ENCODE measurements at regions not wholly inside any gene's neighbourhood (a gene's known extent, or its start where the extent isn't known, plus 50 kb on each side); places are given as distances from the start of the nearest gene placed in this dataset.

DNA sequence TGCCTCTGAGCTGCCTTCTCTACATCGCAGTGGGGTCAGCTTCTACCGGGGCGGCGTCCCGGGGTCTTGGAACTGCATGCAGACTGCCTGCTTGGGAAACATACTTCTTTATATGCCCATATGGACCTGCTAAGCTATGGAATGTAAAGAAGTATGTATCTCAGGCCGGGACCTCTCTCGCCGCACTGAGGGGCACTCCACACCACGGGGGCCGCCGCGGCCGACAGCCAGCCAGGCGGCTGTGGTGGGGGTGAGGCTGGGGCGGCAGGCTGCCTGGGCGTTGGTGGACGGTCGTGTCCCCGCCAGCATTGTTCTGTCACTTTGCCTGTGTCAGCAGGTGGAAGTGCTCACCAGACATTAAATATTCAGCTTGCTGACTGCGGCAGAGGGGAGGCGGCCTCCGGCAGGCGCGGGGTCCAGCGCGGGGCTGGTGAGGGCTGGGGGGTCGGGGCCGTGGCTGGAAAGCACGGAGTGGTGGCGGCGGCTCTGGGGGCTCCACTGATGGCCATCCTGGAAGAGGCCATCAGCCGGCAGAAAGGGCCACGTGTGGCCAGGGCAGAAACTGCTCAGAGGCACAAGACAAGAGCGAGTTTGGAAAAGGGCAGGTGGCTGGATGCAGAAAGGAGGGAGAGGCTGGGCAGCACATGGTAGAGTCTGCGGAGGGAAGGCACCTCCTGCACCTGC is 78.6 kb upstream of the GATA5 start:
- Histone ChIP-seq H3K36me3 (no peaks in the 10 kb centered on the region), H3K27ac (peak overlapping the region in 1 of 4 donors; percentile 22), H3K4me3 (peak overlapping the region in 1 of 4 donors; percentile 12), H3K27me3 (peaks cover 9 to 100% (median 21%) of the 10 kb centered on the region in 4 donors), H3K9me3 (no peaks in the 10 kb centered on the region), H3K4me1 (peaks cover 9 to 39% (median 16%) of the 10 kb centered on the region in 3 donors)
- no peak for TF ChIP-seq POLR2A (IDR thresholded peaks at IDR 0.05)
- TF ChIP-seq, protein P1, sequence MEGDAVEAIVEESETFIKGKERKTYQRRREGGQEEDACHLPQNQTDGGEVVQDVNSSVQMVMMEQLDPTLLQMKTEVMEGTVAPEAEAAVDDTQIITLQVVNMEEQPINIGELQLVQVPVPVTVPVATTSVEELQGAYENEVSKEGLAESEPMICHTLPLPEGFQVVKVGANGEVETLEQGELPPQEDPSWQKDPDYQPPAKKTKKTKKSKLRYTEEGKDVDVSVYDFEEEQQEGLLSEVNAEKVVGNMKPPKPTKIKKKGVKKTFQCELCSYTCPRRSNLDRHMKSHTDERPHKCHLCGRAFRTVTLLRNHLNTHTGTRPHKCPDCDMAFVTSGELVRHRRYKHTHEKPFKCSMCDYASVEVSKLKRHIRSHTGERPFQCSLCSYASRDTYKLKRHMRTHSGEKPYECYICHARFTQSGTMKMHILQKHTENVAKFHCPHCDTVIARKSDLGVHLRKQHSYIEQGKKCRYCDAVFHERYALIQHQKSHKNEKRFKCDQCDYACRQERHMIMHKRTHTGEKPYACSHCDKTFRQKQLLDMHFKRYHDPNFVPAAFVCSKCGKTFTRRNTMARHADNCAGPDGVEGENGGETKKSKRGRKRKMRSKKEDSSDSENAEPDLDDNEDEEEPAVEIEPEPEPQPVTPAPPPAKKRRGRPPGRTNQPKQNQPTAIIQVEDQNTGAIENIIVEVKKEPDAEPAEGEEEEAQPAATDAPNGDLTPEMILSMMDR (IDR thresholded peaks at IDR 0.05) = no peak
- intact Hi-C loops (cut with DNase I) = no loop called here
- no peak for DNase-seq
- WGBS, 2 donors = 33 to 52% methylated on average over 7 to 10 of the region's 35 CpGs

DNA sequence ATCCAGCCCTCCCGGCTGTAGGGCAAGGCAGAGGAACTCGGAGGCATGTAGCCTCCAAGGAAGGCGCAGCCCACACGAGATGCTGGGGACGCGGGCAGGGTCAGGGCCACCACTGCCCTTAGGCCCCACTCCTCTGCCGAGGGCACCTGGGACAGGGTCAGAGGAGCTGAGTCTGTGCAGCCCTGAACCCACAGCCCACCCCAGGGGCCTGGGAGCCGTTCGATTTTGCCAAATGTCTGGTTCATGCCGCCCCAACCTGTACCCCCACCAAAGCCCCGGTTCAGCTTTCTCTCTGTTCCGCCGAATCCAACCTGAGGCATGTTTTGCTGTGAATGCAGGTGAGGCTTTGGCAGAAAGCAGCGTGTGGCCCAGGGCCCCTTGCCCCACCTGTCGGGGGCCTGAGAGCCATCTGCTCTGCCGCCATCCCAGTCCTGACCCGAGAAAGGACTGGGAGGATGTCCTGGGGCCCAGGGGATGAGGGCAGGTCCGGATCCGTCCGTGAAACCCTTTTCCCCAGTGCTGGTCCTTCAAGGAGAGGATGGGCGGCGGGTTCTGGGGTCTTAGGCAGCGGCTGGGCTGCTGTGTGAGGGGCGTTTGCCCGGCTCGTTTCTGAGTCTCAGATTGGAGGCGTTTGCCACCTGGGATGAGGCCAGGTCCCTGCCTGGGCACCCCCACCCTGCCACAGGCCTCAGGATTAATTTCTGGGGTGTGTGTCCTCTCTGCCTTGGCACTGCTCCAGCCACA is 79.3 kb upstream of the GATA5 start:
- no peak for DNase-seq
- peaks cover 9 to 100% (median 15%) of the 10 kb centered on the region in 4 donors for H3K27me3 ChIP-seq
- H3K36me3 ChIP-seq = no peaks in the 10 kb centered on the region
- 58 to 65% methylated on average over 7 to 13 of the region's 27 CpGs for WGBS, 2 donors
- no peak overlapping the region for H3K4me3 ChIP-seq
- H3K4me1 ChIP-seq = peaks cover 9 to 32% (median 16%) of the 10 kb centered on the region in 3 donors
- H3K27ac ChIP-seq = peak overlapping the region in 1 of 4 donors; percentile 5
- TF ChIP-seq, protein P1 (IDR thresholded peaks at IDR 0.05) = no peak
- no peak for TF ChIP-seq POLR2A (IDR thresholded peaks at IDR 0.05)
- H3K9me3 ChIP-seq = no peaks in the 10 kb centered on the region
- intact Hi-C loops (cut with DNase I) = no loop called here

- no peak for DNase-seq
- 51 to 56% methylated on average over 7 to 14 of the region's 29 CpGs for WGBS, 2 donors
- Histone ChIP-seq H3K27ac (peak overlapping the region in 1 of 4 donors; percentile 5), H3K36me3 (no peaks in the 10 kb centered on the region), H3K27me3 (peaks cover 9 to 100% (median 11%) of the 10 kb centered on the region in 4 donors), H3K9me3 (no peaks in the 10 kb centered on the region), H3K4me3 (no peak overlapping the region), H3K4me1 (peaks cover 4 to 24% (median 8%) of the 10 kb centered on the region in 3 donors)
- TF ChIP-seq, protein P1 (IDR thresholded peaks at IDR 0.05) = no peak
- no peak for TF ChIP-seq POLR2A (IDR thresholded peaks at IDR 0.05)
- intact Hi-C loops (cut with DNase I) = no loop called here
Observed at GRCh38 chr20:62555642-62556420, 80.0 kb upstream of the GATA5 start.

- Histone ChIP-seq H3K27ac (no peak overlapping the region), H3K36me3 (no peaks in the 10 kb centered on the region), H3K27me3 (peaks cover 0 to 100% (median 2%) of the 10 kb centered on the region in 4 donors), H3K4me3 (no peak overlapping the region), H3K9me3 (no peaks in the 10 kb centered on the region), H3K4me1 (peaks cover 0 to 11% (median 0%) of the 10 kb centered on the region in 3 donors)
- DNase-seq = no peak
- no peak for TF ChIP-seq POLR2A (IDR thresholded peaks at IDR 0.05)
- TF ChIP-seq, protein P1 (IDR thresholded peaks at IDR 0.05) = no peak
- intact Hi-C loops (cut with DNase I) = no loop called here
- WGBS, 2 donors = 77% methylated on average over 2 of the region's 14 CpGs; no CpG with 5 or more reads in 1 of the 2 donors
Observed at GRCh38 chr20:62557462-62557861, 81.7 kb upstream of the GATA5 start.

All from esophagus squamous epithelium (tissue), 5 donors.